K562 (cell line): ENCODE measurements at regions not wholly inside any gene's neighbourhood (a gene's known extent, or its start where the extent isn't known, plus 50 kb on each side); places are given as distances from the start of the nearest gene placed in this dataset.

ENCODE experiments used
- ATAC-seq: fragments of 200-7000 bp; cut with Tn5 transposase; 3 replicates; pipeline ENCODE4 v1.9.1; 2020; ENCODE audit warnings: moderate library complexity
- BruUV-seq: library from RNA; stranded (reverse); fragments of 400-500 nt; replicated peaks from 2 replicates; lab custom pipeline; 2021; lab: Mats Ljungman, UMichigan
- CTCF ChIA-PET: fragments of 300-600 bp; formaldehyde crosslinking; extraction: SDS; loops from one replicate; lab custom pipeline; 2021; ENCODE audit warnings: low intra/inter-chr PET ratio; lab: Yijun Ruan, JAX
- POLR2A ChIA-PET: fragments of 300-600, 350-650 bp; sonication (Branson Sonifier 250); formaldehyde crosslinking; extraction: SDS; loops from one replicate; lab custom pipeline; 2021; ENCODE audit warnings: antibody characterized with exemption, inconsistent platforms; lab: Yijun Ruan, JAX
- DNase-seq, 4 experiments: peaks; one replicate each; pipeline versions ENCODE4 v3.0.0 to v3.0.0-alpha.2; 2011 to 2018; ENCODE audit warnings: low spot score in 3 of 4, mixed read lengths in 3 of 4; ENCODE audit errors: extremely low read depth in 1 of 4
- FAIRE-seq: peaks from 2 replicates; lab custom pipeline; 2011; peaks lifted over from hg19 to GRCh38; lab: Jason Lieb, UNC
- H2AFZ ChIP-seq: 2 replicates; pipeline ENCODE4 v1.6.0; 2011; ENCODE audit warnings: low read depth, low read length, control low read depth, inconsistent platforms
- H3K27ac ChIP-seq: fragments of 200-600 bp; 3 replicates; pipeline ENCODE4 v1.8.0; 2011; ENCODE audit warnings: low read depth, mild to moderate bottlenecking, control low read depth, inconsistent platforms, low read length, moderate library complexity, mixed read lengths; ENCODE audit errors: extremely low read depth
- H3K27me3 ChIP-seq, 2 experiments: fragments of 300-600 bp in 1 of 2; 2 replicates in 1 of 2; 3 replicates in 1 of 2; pipeline versions ENCODE4 v1.6.0 to v1.8.0; 2011; ENCODE audit warnings: inconsistent platforms in 2 of 2, low read length in 2 of 2, mild to moderate bottlenecking in 1 of 2, mixed read lengths in 1 of 2, moderate library complexity in 1 of 2; ENCODE audit not compliant: control insufficient read depth in 2 of 2, insufficient read depth in 2 of 2
- H3K36me3 ChIP-seq: fragments of 300-600 bp; 3 replicates; pipeline ENCODE4 v1.8.0; 2011; ENCODE audit warnings: mild to moderate bottlenecking, low read length, inconsistent platforms; ENCODE audit not compliant: control insufficient read depth, insufficient read depth
- H3K4me1 ChIP-seq, 2 experiments: fragments of 200-600 bp in 1 of 2; replicated peaks in 1 of 2; 2 replicates in 1 of 2; 3 replicates in 1 of 2; pipeline versions ENCODE4 v1.5.1 to v1.8.0; 2011; ENCODE audit warnings: inconsistent platforms in 2 of 2, low read length in 2 of 2, mild to moderate bottlenecking in 1 of 2, mixed read lengths in 1 of 2, moderate library complexity in 1 of 2; ENCODE audit not compliant: control insufficient read depth in 2 of 2, insufficient read depth in 2 of 2
- H3K4me2 ChIP-seq: 2 replicates; pipeline ENCODE4 v1.6.1; 2011; ENCODE audit warnings: low read length, control low read depth, inconsistent platforms, mixed read lengths; ENCODE audit not compliant: insufficient read depth
- H3K4me3 ChIP-seq: fragments of 200-600 bp; sonication (generic), shearing (Covaris generic); 2 replicates; pipeline ENCODE4 v1.5.1; 2016; ENCODE audit warnings: control low read depth, inconsistent platforms
- H3K79me2 ChIP-seq: fragments of 200-600 bp; 3 replicates; pipeline ENCODE4 v1.8.0; 2011; ENCODE audit warnings: low read length, inconsistent platforms; ENCODE audit not compliant: control insufficient read depth, insufficient read depth
- H3K9ac ChIP-seq, 2 experiments: 2 replicates each; pipeline versions ENCODE4 v1.6.0 to v1.6.1; 2011; ENCODE audit warnings: low read depth in 2 of 2, low read length in 2 of 2, control low read depth in 1 of 2, inconsistent platforms in 1 of 2, mild to moderate bottlenecking in 1 of 2, mixed read lengths in 1 of 2; ENCODE audit not compliant: insufficient read depth in 1 of 2
- H3K9me1 ChIP-seq: one replicate; pipeline ENCODE4 v1.6.0; 2011; ENCODE audit warnings: inconsistent platforms, mild to moderate bottlenecking, low read length, moderate library complexity; ENCODE audit not compliant: control insufficient read depth, insufficient read depth
- H3K9me3 ChIP-seq: replicated peaks from 2 replicates; pipeline ENCODE4 v1.5.1; 2011; ENCODE audit warnings: low read depth, low read length, inconsistent platforms; ENCODE audit not compliant: control insufficient read depth, insufficient read depth
- H4K20me1 ChIP-seq: replicated peaks from 2 replicates; pipeline ENCODE4 v1.6.1; 2011; ENCODE audit warnings: low read length, inconsistent platforms, mixed read lengths; ENCODE audit not compliant: control insufficient read depth, insufficient read depth
- CEBPG ChIP-seq, 3 experiments: fragments of 200-800 bp in 1 of 3; sonication (Bioruptor generic) in 1 of 3; sonication (generic) in 1 of 3; formaldehyde crosslinking in 1 of 3; IDR thresholded peaks in 2 of 3; conservative IDR thresholded peaks in 1 of 3; 2 replicates each; pipeline versions ENCODE4 v1.6.1 to v1.8.0; 2016 to 2022; ENCODE audit warnings: missing compliant biosample characterization in 2 of 3, missing genetic modification characterization in 2 of 3, mild to moderate bottlenecking in 1 of 3, missing genetic modification reagents in 1 of 3
- CHCHD3 ChIP-seq: fragments of 250-450 bp; sonication (Bioruptor Pico); IDR thresholded peaks from 2 replicates; pipeline ENCODE4 v2.1.2; 2022; ENCODE audit warnings: mild to moderate bottlenecking
- NR2F6 ChIP-seq: fragments of 450-650 bp; formaldehyde crosslinking; IDR thresholded peaks from 2 replicates; pipeline ENCODE4 v1.4.0; 2020; ENCODE audit warnings: mild to moderate bottlenecking
- RBFOX2 ChIP-seq: fragments of 200-400 bp; formaldehyde crosslinking; IDR thresholded peaks from 2 replicates; pipeline ENCODE4 v1.6.1; 2017; ENCODE audit warnings: low read depth, mild to moderate bottlenecking, low read length, moderate library complexity
- ZFP91 ChIP-seq: sonication (generic); formaldehyde crosslinking; IDR thresholded peaks from 2 replicates; pipeline ENCODE4 v1.8.0; 2022; ENCODE audit warnings: mild to moderate bottlenecking, missing genetic modification reagents
- ZKSCAN8 ChIP-seq: fragments of 200-800 bp; sonication (Bioruptor generic); IDR thresholded peaks from 2 replicates; pipeline ENCODE4 v1.6.1; 2016; ENCODE audit warnings: missing genetic modification characterization, missing compliant biosample characterization
- ZNF124 ChIP-seq: sonication (generic); formaldehyde crosslinking; IDR thresholded peaks from 2 replicates; pipeline ENCODE4 v1.8.1; 2022; ENCODE audit warnings: missing genetic modification reagents
- ZNF174 ChIP-seq: fragments of 250-450 bp; sonication (Bioruptor Pico); IDR thresholded peaks from 2 replicates; pipeline ENCODE4 v1.4.0; 2020; ENCODE audit warnings: mild to moderate bottlenecking
- ZNF449 ChIP-seq: fragments of 250-450 bp; sonication (Bioruptor Pico); IDR thresholded peaks from 2 replicates; pipeline ENCODE4 v1.8.0; 2022; ENCODE audit warnings: moderate library complexity, mild to moderate bottlenecking, inconsistent platforms
- WGBS: fragments of 100-300 bp; shearing (Covaris generic); methylation state at CpG from one replicate; pipeline ENCODE4 v1.1.6; 2016; ENCODE audit warnings: low coverage, mixed read lengths; ENCODE audit not compliant: insufficient coverage; ENCODE audit errors: missing lambda C conversion rate; 5-methylcytosine and 5-hydroxymethylcytosine counted together
- in situ Hi-C: fragments of 300-500 bp; cut with MboI; formaldehyde crosslinking; loops from 4 replicates; pipeline ENCODE4 v1.15.0; 2018; ENCODE audit warnings: inconsistent platforms, mixed read lengths
- intact Hi-C: fragments of 100-400 bp; cut with micrococcal nuclease; formaldehyde crosslinking; loops from 2 replicates; pipeline ENCODE4 v1.14.2; 2022

- TF ChIP-seq ZFP91 (CRISPR knock-in tag) (no peak), ZNF124 (no peak), CEBPG (CRISPR knock-in tag; IDR thresholded peaks at IDR 0.05) (no peak), CEBPG (tag; conservative IDR thresholded peaks at IDR 0.05 in 1 of 2, IDR thresholded peaks at IDR 0.05 in 1 of 2) (no peak), ZNF174 (CRISPR knock-in tag) (no peak), ZKSCAN8 (no peak), RBFOX2 (no peak), ZNF449 (CRISPR knock-in tag) (no peak), CHCHD3 (CRISPR knock-in tag) (no peak), NR2F6 (CRISPR knock-in tag) (no peak)
- 0% methylated on average over 1 of the region's 1 CpG for WGBS
- H2AFZ ChIP-seq, result no peak overlapping the region
- no peaks in the 10 kb centered on the region for H3K79me2 ChIP-seq
- no peaks in the 10 kb centered on the region for H4K20me1 ChIP-seq
- in situ Hi-C loops, result no loop called here
- FAIRE-seq (no peak), ATAC-seq (no peak), DNase-seq (no peak)
- ChIA-PET CTCF (no interaction called here), POLR2A (no interaction called here)
- intact Hi-C loops, result no loop called here
- H3K4me2 ChIP-seq, result no peak overlapping the region
- H3K9ac ChIP-seq, result no peak overlapping the region
- no peaks in the 10 kb centered on the region for H3K9me3 ChIP-seq
- H3K27me3 ChIP-seq, result no peaks in the 10 kb centered on the region
- no TSS peak for BruUV-seq
- H3K4me3 ChIP-seq, result no peak overlapping the region
- no peaks in the 10 kb centered on the region for H3K36me3 ChIP-seq
- no peak overlapping the region for H3K27ac ChIP-seq
- no peaks in the 10 kb centered on the region for H3K4me1 ChIP-seq
- no peaks in the 10 kb centered on the region for H3K9me1 ChIP-seq
Observed at GRCh38 chr12:58670623-58671022, 249.7 kb downstream of the LRIG3 start.
